Gastrocnemius medialis (tissue), 4 donors: ENCODE measurements at regions not wholly inside any gene's neighbourhood (a gene's known extent, or its start where the extent isn't known, plus 50 kb on each side); places are given as distances from the start of the nearest gene placed in this dataset.

Source experiments
- POLR2A ChIP-seq, 2 donors: fragments of 450-650 bp; IDR thresholded peaks; one replicate each; pipeline ENCODE4 v1.6.1; 2017; ENCODE audit warnings: antibody characterized with exemption in 2 of 2, mild to moderate bottlenecking in 2 of 2, moderate library complexity in 2 of 2
- TF ChIP-seq, protein P1 (sequence below), 5 experiments: fragments of 450-650 bp in 3 of 5; fragments of 200-600 bp in 2 of 5; sonication (generic) in 2 of 5; IDR thresholded peaks in 4 of 5; conservative IDR thresholded peaks in 1 of 5; 1 replicate in 4 of 5; 2 replicates in 1 of 5; pipeline ENCODE4 v1.5.1; 2016 to 2019; ENCODE audit warnings: antibody characterized with exemption in 5 of 5, mild to moderate bottlenecking in 3 of 5, moderate library complexity in 3 of 5

DNA sequence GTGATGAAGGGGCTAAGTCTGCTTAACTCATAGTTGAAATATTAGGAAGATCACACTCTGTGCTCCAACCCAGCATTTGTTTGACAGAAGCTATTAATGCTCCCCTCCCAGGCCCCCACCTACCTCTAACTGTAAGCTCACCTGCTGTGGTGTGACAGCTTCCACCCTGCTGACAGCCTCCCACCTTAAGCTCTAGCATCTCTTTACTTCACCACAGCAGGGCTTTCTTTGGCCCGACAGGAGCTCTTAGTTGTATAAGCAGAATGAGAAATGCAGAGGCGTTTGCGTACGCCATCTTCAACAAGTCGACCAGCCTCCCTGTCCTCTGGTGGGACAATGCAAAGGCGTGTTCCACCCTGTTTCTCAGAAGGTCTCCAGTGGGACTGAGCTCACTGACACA, 80.1 kb upstream of the OSBPL8 start:
- no peak for TF ChIP-seq POLR2A (IDR thresholded peaks at IDR 0.05)
- TF ChIP-seq, protein P1, sequence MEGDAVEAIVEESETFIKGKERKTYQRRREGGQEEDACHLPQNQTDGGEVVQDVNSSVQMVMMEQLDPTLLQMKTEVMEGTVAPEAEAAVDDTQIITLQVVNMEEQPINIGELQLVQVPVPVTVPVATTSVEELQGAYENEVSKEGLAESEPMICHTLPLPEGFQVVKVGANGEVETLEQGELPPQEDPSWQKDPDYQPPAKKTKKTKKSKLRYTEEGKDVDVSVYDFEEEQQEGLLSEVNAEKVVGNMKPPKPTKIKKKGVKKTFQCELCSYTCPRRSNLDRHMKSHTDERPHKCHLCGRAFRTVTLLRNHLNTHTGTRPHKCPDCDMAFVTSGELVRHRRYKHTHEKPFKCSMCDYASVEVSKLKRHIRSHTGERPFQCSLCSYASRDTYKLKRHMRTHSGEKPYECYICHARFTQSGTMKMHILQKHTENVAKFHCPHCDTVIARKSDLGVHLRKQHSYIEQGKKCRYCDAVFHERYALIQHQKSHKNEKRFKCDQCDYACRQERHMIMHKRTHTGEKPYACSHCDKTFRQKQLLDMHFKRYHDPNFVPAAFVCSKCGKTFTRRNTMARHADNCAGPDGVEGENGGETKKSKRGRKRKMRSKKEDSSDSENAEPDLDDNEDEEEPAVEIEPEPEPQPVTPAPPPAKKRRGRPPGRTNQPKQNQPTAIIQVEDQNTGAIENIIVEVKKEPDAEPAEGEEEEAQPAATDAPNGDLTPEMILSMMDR (IDR thresholded peaks at IDR 0.05 in 4 of 5, conservative IDR thresholded peaks at IDR 0.05 in 1 of 5): no peak
